ENCODE measurements at regions not wholly inside any gene's neighbourhood (a gene's known extent, or its start where the extent isn't known, plus 50 kb on each side); places are given as distances from the start of the nearest gene placed in this dataset.

GRCh38 chr2:18446715-18447114 is 113.7 kb downstream of the RDH14 start:
- Mint-ChIP-seq H3K27ac (no peak overlapping the region), H3K36me3 (ENCODE audit: low read depth) (no peaks in the 10 kb centered on the region), H3K27me3 (peaks cover 38% of the 10 kb centered on the region), H3K4me3 (no peak overlapping the region), H3K4me1 (no peaks in the 10 kb centered on the region)
- DNase-seq (no peak), ATAC-seq (no peak)
- H3K9me3 ChIP-seq (ENCODE audit: control insufficient read depth, low read length, poor library complexity, severe bottlenecking): no peaks in the 10 kb centered on the region

GRCh38 chr2:18445433-18446320 is 114.8 kb downstream of the RDH14 start:
- H3K9me3 ChIP-seq (ENCODE audit: control insufficient read depth, low read length, poor library complexity, severe bottlenecking): no peaks in the 10 kb centered on the region
- H3K36me3 Mint-ChIP-seq (ENCODE audit: low read depth): no peaks in the 10 kb centered on the region
- ATAC-seq (no peak), DNase-seq (no peak)
- H3K4me1 Mint-ChIP-seq: no peaks in the 10 kb centered on the region
- peaks cover 38% of the 10 kb centered on the region for H3K27me3 Mint-ChIP-seq
- no peak overlapping the region for H3K4me3 Mint-ChIP-seq
- H3K27ac Mint-ChIP-seq: no peak overlapping the region

GRCh38 chr2:18444806-18445205 is 115.6 kb downstream of the RDH14 start:
- Mint-ChIP-seq H3K4me3 (no peak overlapping the region), H3K4me1 (no peaks in the 10 kb centered on the region), H3K27ac (no peak overlapping the region), H3K36me3 (ENCODE audit: low read depth) (no peaks in the 10 kb centered on the region), H3K27me3 (peaks cover 44% of the 10 kb centered on the region)
- no peaks in the 10 kb centered on the region for H3K9me3 ChIP-seq (ENCODE audit: control insufficient read depth, low read length, poor library complexity, severe bottlenecking)
- ATAC-seq: no peak
- DNase-seq: no peak

- H3K4me1 Mint-ChIP-seq: no peaks in the 10 kb centered on the region
- no peaks in the 10 kb centered on the region for H3K36me3 Mint-ChIP-seq (ENCODE audit: low read depth)
- no peak overlapping the region for H3K4me3 Mint-ChIP-seq
- H3K27ac Mint-ChIP-seq: no peak overlapping the region
- no peaks in the 10 kb centered on the region for H3K9me3 ChIP-seq (ENCODE audit: control insufficient read depth, low read length, poor library complexity, severe bottlenecking)
- ATAC-seq: no peak
- peaks cover 45% of the 10 kb centered on the region for H3K27me3 Mint-ChIP-seq
- no peak for DNase-seq
These were observed 118.9 kb downstream of the RDH14 start for GRCh38 chr2:18441583-18441982.

GRCh38 chr2:18440777-18441176 is 119.7 kb downstream of the RDH14 start:
- no peaks in the 10 kb centered on the region for H3K36me3 Mint-ChIP-seq (ENCODE audit: low read depth)

GRCh38 chr2:18440141-18440661 is 120.3 kb downstream of the RDH14 start:
- ATAC-seq: no peak
- DNase-seq: no peak
- H3K4me1 Mint-ChIP-seq: no peaks in the 10 kb centered on the region
- H3K27me3 Mint-ChIP-seq: peaks cover 46% of the 10 kb centered on the region
- no peak overlapping the region for H3K27ac Mint-ChIP-seq
- no peak overlapping the region for H3K4me3 Mint-ChIP-seq
- H3K36me3 Mint-ChIP-seq (ENCODE audit: low read depth): no peaks in the 10 kb centered on the region
- no peaks in the 10 kb centered on the region for H3K9me3 ChIP-seq (ENCODE audit: control insufficient read depth, low read length, poor library complexity, severe bottlenecking)

More at GRCh38 chr2:18440777-18441176, 119.7 kb downstream of the RDH14 start:
- no peak for DNase-seq
- peaks cover 46% of the 10 kb centered on the region for H3K27me3 Mint-ChIP-seq
- H3K27ac Mint-ChIP-seq: no peak overlapping the region
- no peak for ATAC-seq
- no peaks in the 10 kb centered on the region for H3K4me1 Mint-ChIP-seq
- no peak overlapping the region for H3K4me3 Mint-ChIP-seq
- H3K9me3 ChIP-seq (ENCODE audit: control insufficient read depth, low read length, poor library complexity, severe bottlenecking): no peaks in the 10 kb centered on the region

GRCh38 chr2:18439716-18440115 is 120.7 kb downstream of the RDH14 start:
- Mint-ChIP-seq H3K27me3 (peaks cover 46% of the 10 kb centered on the region), H3K36me3 (ENCODE audit: low read depth) (no peaks in the 10 kb centered on the region), H3K4me3 (no peak overlapping the region), H3K27ac (no peak overlapping the region), H3K4me1 (no peaks in the 10 kb centered on the region)
- no peak for DNase-seq
- no peaks in the 10 kb centered on the region for H3K9me3 ChIP-seq (ENCODE audit: control insufficient read depth, low read length, poor library complexity, severe bottlenecking)
- ATAC-seq: no peak

GRCh38 chr2:18437909-18438308 is 122.5 kb downstream of the RDH14 start:
- Mint-ChIP-seq H3K4me3 (no peak overlapping the region), H3K27ac (no peak overlapping the region), H3K36me3 (ENCODE audit: low read depth) (no peaks in the 10 kb centered on the region), H3K4me1 (no peaks in the 10 kb centered on the region), H3K27me3 (peaks cover 48% of the 10 kb centered on the region)
- no peaks in the 10 kb centered on the region for H3K9me3 ChIP-seq (ENCODE audit: control insufficient read depth, low read length, poor library complexity, severe bottlenecking)
- ATAC-seq (no peak), DNase-seq (no peak)

- DNase-seq (no peak), ATAC-seq (no peak)
- Mint-ChIP-seq H3K36me3 (ENCODE audit: low read depth) (no peaks in the 10 kb centered on the region), H3K27ac (no peak overlapping the region), H3K4me1 (no peaks in the 10 kb centered on the region), H3K4me3 (no peak overlapping the region), H3K27me3 (peaks cover 48% of the 10 kb centered on the region)
- H3K9me3 ChIP-seq (ENCODE audit: control insufficient read depth, low read length, poor library complexity, severe bottlenecking): no peaks in the 10 kb centered on the region
These were observed 123.9 kb downstream of the RDH14 start for GRCh38 chr2:18436503-18437005.

GRCh38 chr2:18435426-18436037 is 124.9 kb downstream of the RDH14 start:
- H3K9me3 ChIP-seq (ENCODE audit: control insufficient read depth, low read length, poor library complexity, severe bottlenecking): no peaks in the 10 kb centered on the region
- Mint-ChIP-seq H3K4me1 (no peaks in the 10 kb centered on the region), H3K36me3 (ENCODE audit: low read depth) (no peaks in the 10 kb centered on the region), H3K27ac (no peak overlapping the region), H3K4me3 (no peak overlapping the region), H3K27me3 (peaks cover 38% of the 10 kb centered on the region)
- ATAC-seq (no peak), DNase-seq (no peak)

GRCh38 chr2:18433872-18434271 is 126.6 kb downstream of the RDH14 start:
- ATAC-seq (no peak), DNase-seq (no peak)
- no peaks in the 10 kb centered on the region for H3K9me3 ChIP-seq (ENCODE audit: control insufficient read depth, low read length, poor library complexity, severe bottlenecking)
- no peaks in the 10 kb centered on the region for H3K36me3 Mint-ChIP-seq (ENCODE audit: low read depth)
- H3K4me1 Mint-ChIP-seq: no peaks in the 10 kb centered on the region
- no peak overlapping the region for H3K27ac Mint-ChIP-seq
- no peak overlapping the region for H3K4me3 Mint-ChIP-seq
- peaks cover 41% of the 10 kb centered on the region for H3K27me3 Mint-ChIP-seq

- H3K9me3 ChIP-seq (ENCODE audit: control insufficient read depth, low read length, poor library complexity, severe bottlenecking): no peaks in the 10 kb centered on the region
- no peak for ATAC-seq
- no peak overlapping the region for H3K27ac Mint-ChIP-seq
These were observed 127.5 kb downstream of the RDH14 start for GRCh38 chr2:18432999-18433398.

GRCh38 chr2:18430996-18431748 is 129.3 kb downstream of the RDH14 start:
- peaks cover 50% of the 10 kb centered on the region for H3K27me3 Mint-ChIP-seq
- H3K9me3 ChIP-seq (ENCODE audit: control insufficient read depth, low read length, poor library complexity, severe bottlenecking): no peaks in the 10 kb centered on the region
- DNase-seq: no peak
- no peaks in the 10 kb centered on the region for H3K36me3 Mint-ChIP-seq (ENCODE audit: low read depth)
- no peak overlapping the region for H3K27ac Mint-ChIP-seq
- H3K4me3 Mint-ChIP-seq: no peak overlapping the region
- no peaks in the 10 kb centered on the region for H3K4me1 Mint-ChIP-seq
- no peak for ATAC-seq

More at GRCh38 chr2:18432999-18433398, 127.5 kb downstream of the RDH14 start:
- Mint-ChIP-seq H3K4me3 (no peak overlapping the region), H3K4me1 (no peaks in the 10 kb centered on the region), H3K27me3 (peaks cover 42% of the 10 kb centered on the region), H3K36me3 (ENCODE audit: low read depth) (no peaks in the 10 kb centered on the region)
- no peak for DNase-seq

Data from T-helper 17 cell (primary cell).